Adrenal gland (tissue), 9 donors: ENCODE measurements at regions not wholly inside any gene's neighbourhood (a gene's known extent, or its start where the extent isn't known, plus 50 kb on each side); places are given as distances from the start of the nearest gene placed in this dataset.

Source experiments
- DNase-seq, 7 donors: peaks; one replicate each; pipeline ENCODE4 v3.0.0-alpha.2; 2019 to 2020
- H3K27ac ChIP-seq, 5 donors: fragments of 200-600 bp; sonication (generic) in 4 of 5; 1 replicate in 3 of 5; 2 replicates in 2 of 5; pipeline versions ENCODE4 v1.5.1 to v1.8.0; 2016 to 2020; ENCODE audit warnings: mild to moderate bottlenecking in 1 of 5
- H3K27me3 ChIP-seq: fragments of 200-600 bp; 2 replicates; pipeline ENCODE4 v1.8.0; 2021
- H3K36me3 ChIP-seq, 2 donors: fragments of 200-600 bp; replicated peaks in 1 of 2; 1 replicate in 1 of 2; 2 replicates in 1 of 2; pipeline versions ENCODE4 v1.5.1 to v1.8.0; 2018 to 2022
- H3K4me1 ChIP-seq, 2 donors: fragments of 200-600 bp; replicated peaks in 1 of 2; 1 replicate in 1 of 2; 2 replicates in 1 of 2; pipeline versions ENCODE4 v1.5.1 to v1.8.0; 2018 to 2021
- H3K4me3 ChIP-seq, 4 donors: fragments of 200-600 bp; sonication (generic) in 3 of 4; one replicate each; pipeline ENCODE4 v1.5.1; 2016 to 2018
- H3K9me3 ChIP-seq, 3 donors: fragments of 200-600 bp; sonication (generic) in 1 of 3; replicated peaks in 1 of 3; 1 replicate in 2 of 3; 2 replicates in 1 of 3; pipeline versions ENCODE4 v1.5.1 to v1.8.0; 2016 to 2021
- POLR2A ChIP-seq, 2 donors: fragments of 450-650 bp; IDR thresholded peaks; one replicate each; pipeline ENCODE4 v1.6.1; 2017; ENCODE audit warnings: antibody characterized with exemption in 2 of 2, mild to moderate bottlenecking in 2 of 2, moderate library complexity in 1 of 2
- WGBS, 4 donors: extraction: QIAGEN DNeasy Blood & Tissue Kit in 2 of 4; methylation state at CpG; one replicate each; pipeline versions ENCODE4 v1.1.5 to v1.1.7; 2013 to 2017; 5-methylcytosine and 5-hydroxymethylcytosine counted together
- intact Hi-C, 2 donors: fragments of 100-400 bp; cut with DNase I; formaldehyde crosslinking; loops; one replicate each; pipeline versions ENCODE4 v1.14.1 to v1.15.0; 2022 to 2023
- TF ChIP-seq, protein P1 (sequence below), 6 experiments: fragments of 450-650 bp in 4 of 6; fragments of 200-600 bp in 2 of 6; sonication (generic) in 1 of 6; IDR thresholded peaks; 1 replicate in 5 of 6; 2 replicates in 1 of 6; pipeline versions ENCODE4 v1.5.1 to v1.8.0; 2016 to 2021; ENCODE audit warnings: antibody characterized with exemption in 6 of 6, mild to moderate bottlenecking in 2 of 6, moderate library complexity in 1 of 6
- donor health status: healthy with polysubstance abuse.
- donor health status: Bipolar disorder and iron deficiency.
- donor health status: DM: yes; HTN: yes; CAD: no.
- donor health status: DM: no; HTN: no; CAD: no.
- donor health status: DM: no; HTN: no; CAD: no.

DNA sequence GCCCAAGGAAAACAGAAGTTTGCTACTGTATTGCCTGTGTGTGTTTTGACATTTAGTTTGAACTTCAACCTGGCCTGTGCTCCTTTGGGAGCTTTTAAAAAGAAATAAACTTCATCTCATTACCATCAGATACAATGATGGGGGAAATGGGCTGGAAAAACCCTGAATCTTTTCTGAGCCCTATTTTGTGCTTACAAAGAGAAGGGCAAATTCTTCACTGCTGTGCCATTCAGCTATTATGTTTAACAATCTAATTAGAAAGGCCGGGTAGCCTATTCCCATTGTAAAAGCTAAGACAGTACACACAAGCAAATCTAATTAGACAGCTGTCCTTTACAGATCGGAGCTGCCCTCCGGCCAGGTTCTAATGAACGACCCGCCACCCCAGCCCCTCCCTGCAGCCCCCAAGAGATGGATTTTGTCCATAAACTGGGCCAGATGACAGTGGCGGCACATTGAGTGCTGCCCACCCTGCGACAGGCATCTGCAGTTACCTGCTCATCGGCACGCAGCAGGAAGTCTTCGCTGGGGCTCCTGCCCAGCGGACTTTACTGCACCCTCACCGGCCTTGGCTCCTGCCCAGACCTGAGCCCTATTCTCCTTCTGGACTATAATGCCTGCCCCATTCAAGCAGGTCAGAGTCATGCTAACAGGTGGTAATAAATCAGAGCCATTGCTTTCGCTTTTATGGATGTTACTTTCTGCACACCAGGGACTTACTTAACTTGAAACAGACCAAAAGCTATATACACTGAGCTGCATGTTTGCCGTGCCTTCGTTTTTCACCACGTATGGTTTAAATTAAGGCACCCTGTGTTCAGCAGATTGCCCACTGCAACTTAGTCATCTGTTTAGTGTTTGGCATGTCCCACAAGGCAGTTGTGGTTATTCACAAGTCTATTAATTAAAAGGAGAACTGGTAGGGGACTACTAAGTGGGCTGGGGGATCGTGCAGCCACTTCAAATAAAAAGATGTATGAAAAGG lies 549.6 kb downstream of the FGF9 start:
- no peak for TF ChIP-seq POLR2A (IDR thresholded peaks at IDR 0.05)
- TF ChIP-seq, protein P1, sequence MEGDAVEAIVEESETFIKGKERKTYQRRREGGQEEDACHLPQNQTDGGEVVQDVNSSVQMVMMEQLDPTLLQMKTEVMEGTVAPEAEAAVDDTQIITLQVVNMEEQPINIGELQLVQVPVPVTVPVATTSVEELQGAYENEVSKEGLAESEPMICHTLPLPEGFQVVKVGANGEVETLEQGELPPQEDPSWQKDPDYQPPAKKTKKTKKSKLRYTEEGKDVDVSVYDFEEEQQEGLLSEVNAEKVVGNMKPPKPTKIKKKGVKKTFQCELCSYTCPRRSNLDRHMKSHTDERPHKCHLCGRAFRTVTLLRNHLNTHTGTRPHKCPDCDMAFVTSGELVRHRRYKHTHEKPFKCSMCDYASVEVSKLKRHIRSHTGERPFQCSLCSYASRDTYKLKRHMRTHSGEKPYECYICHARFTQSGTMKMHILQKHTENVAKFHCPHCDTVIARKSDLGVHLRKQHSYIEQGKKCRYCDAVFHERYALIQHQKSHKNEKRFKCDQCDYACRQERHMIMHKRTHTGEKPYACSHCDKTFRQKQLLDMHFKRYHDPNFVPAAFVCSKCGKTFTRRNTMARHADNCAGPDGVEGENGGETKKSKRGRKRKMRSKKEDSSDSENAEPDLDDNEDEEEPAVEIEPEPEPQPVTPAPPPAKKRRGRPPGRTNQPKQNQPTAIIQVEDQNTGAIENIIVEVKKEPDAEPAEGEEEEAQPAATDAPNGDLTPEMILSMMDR (IDR thresholded peaks at IDR 0.05): no peak
- H3K27ac ChIP-seq: no peak overlapping the region
- no peaks in the 10 kb centered on the region for H3K9me3 ChIP-seq
- H3K36me3 ChIP-seq: no peaks in the 10 kb centered on the region
- no peak for DNase-seq
- H3K4me1 ChIP-seq: no peaks in the 10 kb centered on the region
- no peaks in the 10 kb centered on the region for H3K27me3 ChIP-seq
- intact Hi-C loops: no loop called here
- H3K4me3 ChIP-seq: no peak overlapping the region
- WGBS, 4 donors: 80 to 88% (median 85%) methylated on average over 14 to 17 of the region's 17 CpGs

DNA sequence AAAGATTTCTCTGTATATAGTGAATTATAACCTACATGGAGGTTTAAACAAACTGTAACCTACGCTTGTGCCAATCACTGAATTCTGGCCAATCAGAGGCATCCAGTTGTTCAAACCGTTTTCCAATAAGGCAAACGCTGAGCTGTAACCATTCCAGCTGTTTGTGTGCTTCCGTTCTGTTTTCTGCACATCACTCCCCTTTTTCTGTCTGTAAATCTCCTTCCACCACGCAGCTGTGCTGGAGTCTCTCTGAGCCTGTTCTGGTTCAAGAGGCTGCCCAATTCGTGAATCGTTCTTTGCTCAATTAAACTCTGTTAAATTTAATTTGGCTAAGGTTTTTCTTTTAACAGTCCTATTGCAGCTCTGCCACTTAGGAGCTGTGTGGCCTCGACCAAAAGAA lies 552.5 kb downstream of the FGF9 start:
- H3K27me3 ChIP-seq: no peaks in the 10 kb centered on the region
- H3K4me3 ChIP-seq: no peak overlapping the region
- H3K27ac ChIP-seq: no peak overlapping the region
- no peaks in the 10 kb centered on the region for H3K4me1 ChIP-seq
- TF ChIP-seq, protein P1 (IDR thresholded peaks at IDR 0.05): no peak
- TF ChIP-seq POLR2A (IDR thresholded peaks at IDR 0.05): no peak
- WGBS, 4 donors: 86 to 88% (median 88%) methylated on average over 8 of the region's 8 CpGs
- no peak for DNase-seq
- H3K36me3 ChIP-seq: no peaks in the 10 kb centered on the region
- H3K9me3 ChIP-seq: no peaks in the 10 kb centered on the region
- intact Hi-C loops: no loop called here

DNA sequence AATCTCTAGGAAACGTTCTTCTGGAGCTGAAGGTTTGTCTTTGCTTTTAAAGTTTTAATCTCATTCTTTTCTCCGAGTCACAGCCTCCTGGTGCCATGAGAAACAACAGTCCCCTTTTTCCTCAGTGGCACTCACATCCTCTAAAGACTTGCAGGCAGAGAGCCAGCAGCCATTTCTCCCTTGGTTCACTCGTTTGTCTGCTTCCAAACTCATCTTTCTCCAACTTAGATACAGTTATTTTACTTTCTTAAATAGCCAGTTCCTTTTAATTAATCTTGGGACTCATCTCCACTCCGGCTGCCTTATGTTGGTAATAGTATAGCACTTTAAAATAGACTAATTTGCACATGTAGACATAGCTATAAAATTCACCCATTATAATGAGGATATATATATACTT lies 555.2 kb downstream of the FGF9 start:
- Histone ChIP-seq H3K4me1 (no peaks in the 10 kb centered on the region), H3K36me3 (no peaks in the 10 kb centered on the region), H3K4me3 (no peak overlapping the region), H3K27ac (no peak overlapping the region), H3K9me3 (no peaks in the 10 kb centered on the region), H3K27me3 (no peaks in the 10 kb centered on the region)
- WGBS, 4 donors: 55 to 72% (median 61%) methylated on average over 4 of the region's 4 CpGs
- intact Hi-C loops: no loop called here
- no peak for TF ChIP-seq POLR2A (IDR thresholded peaks at IDR 0.05)
- TF ChIP-seq, protein P1 (IDR thresholded peaks at IDR 0.05): no peak
- no peak for DNase-seq

DNA sequence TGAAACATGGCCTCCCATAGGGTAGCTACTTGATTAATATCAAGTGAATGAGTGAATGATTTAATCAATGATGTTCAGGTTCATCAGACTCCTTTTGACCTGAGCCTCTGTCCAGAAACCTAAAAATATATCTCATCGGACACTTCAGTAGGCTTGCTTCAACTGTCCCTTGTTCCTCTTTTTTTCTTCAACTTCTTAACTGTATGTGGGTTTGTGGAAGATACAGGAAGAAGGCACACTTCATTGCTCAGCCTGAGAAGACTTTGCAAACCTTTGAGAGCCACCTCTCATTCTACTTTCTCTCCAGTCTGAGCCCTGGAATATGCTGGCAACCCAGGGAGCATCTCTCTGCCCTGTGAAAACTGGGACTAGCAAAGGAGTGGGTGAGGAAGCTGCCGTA lies 557.0 kb downstream of the FGF9 start:
- no peak overlapping the region for H3K27ac ChIP-seq
- H3K36me3 ChIP-seq: no peaks in the 10 kb centered on the region
- no peak overlapping the region for H3K4me3 ChIP-seq
- TF ChIP-seq, protein P1 (IDR thresholded peaks at IDR 0.05): no peak
- no peak for TF ChIP-seq POLR2A (IDR thresholded peaks at IDR 0.05)
- H3K9me3 ChIP-seq: no peaks in the 10 kb centered on the region
- WGBS, 4 donors: 71 to 92% (median 89%) methylated on average over 1 to 2 of the region's 2 CpGs
- intact Hi-C loops: no loop called here
- H3K4me1 ChIP-seq: no peaks in the 10 kb centered on the region
- no peaks in the 10 kb centered on the region for H3K27me3 ChIP-seq
- DNase-seq: no peak
